ENCODE measurements at regions not wholly inside any gene's neighbourhood (a gene's known extent, or its start where the extent isn't known, plus 50 kb on each side); places are given as distances from the start of the nearest gene placed in this dataset.

GRCh38 chr16:6903671-6904070, 429.0 kb upstream of the RBFOX1 start:
- Mint-ChIP-seq H3K27me3 (no peaks in the 10 kb centered on the region), H3K4me3 (no peak overlapping the region), H3K4me1 (no peaks in the 10 kb centered on the region), H3K27ac (no peak overlapping the region), H3K36me3 (no peaks in the 10 kb centered on the region), H3K9me3 (peaks cover 2 to 20% (median 12%) of the 10 kb centered on the region in 7 donors)
- Histone ChIP-seq H3K9me3 (ENCODE audit: control insufficient read depth in 2 of 2, low read length in 2 of 2) (peaks cover 0 to 7% of the 10 kb centered on the region in 2 experiments), H3K27ac (ENCODE audit: insufficient read depth, low read length, poor library complexity, severe bottlenecking) (no peak overlapping the region), H3K4me3 (ENCODE audit: low read depth, low read length) (no peak overlapping the region), H3K36me3 (ENCODE audit: control insufficient read depth, insufficient read depth, low read length) (no peaks in the 10 kb centered on the region), H3K4me1 (ENCODE audit: control insufficient read depth, insufficient read depth, low read length, poor library complexity, severe bottlenecking) (no peaks in the 10 kb centered on the region), H3K27me3 (ENCODE audit: control insufficient read depth, insufficient read depth, low read length) (no peaks in the 10 kb centered on the region)
- ATAC-seq (ENCODE audit: low read depth in 2 of 2) = no peak
- DNase-seq = no peak

GRCh38 chr16:6898896-6899295, 433.7 kb upstream of the RBFOX1 start:
- H3K9me3 ChIP-seq (ENCODE audit: control insufficient read depth in 2 of 2, low read length in 2 of 2) = peaks cover 0 to 9% of the 10 kb centered on the region in 2 experiments
- no peaks in the 10 kb centered on the region for H3K27me3 Mint-ChIP-seq
- H3K4me1 ChIP-seq (ENCODE audit: control insufficient read depth, insufficient read depth, low read length, poor library complexity, severe bottlenecking) = no peaks in the 10 kb centered on the region
- H3K4me3 Mint-ChIP-seq = no peak overlapping the region
- peaks cover 3 to 16% (median 9%) of the 10 kb centered on the region in 7 donors for H3K9me3 Mint-ChIP-seq
- no peak overlapping the region for H3K4me3 ChIP-seq (ENCODE audit: low read depth, low read length)
- ATAC-seq (ENCODE audit: low read depth in 2 of 2) = no peak
- no peaks in the 10 kb centered on the region for H3K27me3 ChIP-seq (ENCODE audit: control insufficient read depth, insufficient read depth, low read length)
- no peak overlapping the region for H3K27ac ChIP-seq (ENCODE audit: insufficient read depth, low read length, poor library complexity, severe bottlenecking)
- no peaks in the 10 kb centered on the region for H3K36me3 ChIP-seq (ENCODE audit: control insufficient read depth, insufficient read depth, low read length)
- DNase-seq = no peak
- no peaks in the 10 kb centered on the region for H3K36me3 Mint-ChIP-seq
- H3K4me1 Mint-ChIP-seq = no peaks in the 10 kb centered on the region
- H3K27ac Mint-ChIP-seq = no peak overlapping the region

- Mint-ChIP-seq H3K36me3 (no peaks in the 10 kb centered on the region), H3K4me1 (no peaks in the 10 kb centered on the region), H3K9me3 (peaks cover 3 to 15% (median 9%) of the 10 kb centered on the region in 7 donors), H3K27ac (no peak overlapping the region), H3K4me3 (no peak overlapping the region), H3K27me3 (no peaks in the 10 kb centered on the region)
- no peaks in the 10 kb centered on the region for H3K4me1 ChIP-seq (ENCODE audit: control insufficient read depth, insufficient read depth, low read length, poor library complexity, severe bottlenecking)
- H3K27me3 ChIP-seq (ENCODE audit: control insufficient read depth, insufficient read depth, low read length) = no peaks in the 10 kb centered on the region
- no peak overlapping the region for H3K4me3 ChIP-seq (ENCODE audit: low read depth, low read length)
- ATAC-seq (ENCODE audit: low read depth in 2 of 2) = no peak
- no peaks in the 10 kb centered on the region for H3K36me3 ChIP-seq (ENCODE audit: control insufficient read depth, insufficient read depth, low read length)
- H3K9me3 ChIP-seq (ENCODE audit: control insufficient read depth in 2 of 2, low read length in 2 of 2) = peaks cover 0 to 9% of the 10 kb centered on the region in 2 experiments
- DNase-seq = no peak
- no peak overlapping the region for H3K27ac ChIP-seq (ENCODE audit: insufficient read depth, low read length, poor library complexity, severe bottlenecking)
These were observed 434.7 kb upstream of the RBFOX1 start for GRCh38 chr16:6897876-6898485.

- DNase-seq = no peak
- no peaks in the 10 kb centered on the region for H3K4me1 ChIP-seq (ENCODE audit: control insufficient read depth, insufficient read depth, low read length, poor library complexity, severe bottlenecking)
- no peak overlapping the region for H3K4me3 ChIP-seq (ENCODE audit: low read depth, low read length)
- H3K27me3 ChIP-seq (ENCODE audit: control insufficient read depth, insufficient read depth, low read length) = no peaks in the 10 kb centered on the region
- Mint-ChIP-seq H3K4me3 (no peak overlapping the region), H3K4me1 (no peaks in the 10 kb centered on the region), H3K27me3 (no peaks in the 10 kb centered on the region), H3K9me3 (peaks cover 0 to 12% (median 5%) of the 10 kb centered on the region in 7 donors), H3K27ac (peak overlapping the region in 1 of 3 donors; percentile 89), H3K36me3 (no peaks in the 10 kb centered on the region)
- H3K36me3 ChIP-seq (ENCODE audit: control insufficient read depth, insufficient read depth, low read length) = no peaks in the 10 kb centered on the region
- ATAC-seq (ENCODE audit: low read depth in 2 of 2) = no peak
- H3K9me3 ChIP-seq (ENCODE audit: control insufficient read depth in 2 of 2, low read length in 2 of 2) = peaks cover 4 to 7% of the 10 kb centered on the region in 2 experiments
- H3K27ac ChIP-seq (ENCODE audit: insufficient read depth, low read length, poor library complexity, severe bottlenecking) = no peak overlapping the region
These were observed 439.7 kb upstream of the RBFOX1 start for GRCh38 chr16:6892966-6893365.

- Histone ChIP-seq H3K4me1 (ENCODE audit: control insufficient read depth, insufficient read depth, low read length, poor library complexity, severe bottlenecking) (no peaks in the 10 kb centered on the region), H3K36me3 (ENCODE audit: control insufficient read depth, insufficient read depth, low read length) (no peaks in the 10 kb centered on the region), H3K27me3 (ENCODE audit: control insufficient read depth, insufficient read depth, low read length) (no peaks in the 10 kb centered on the region), H3K9me3 (ENCODE audit: control insufficient read depth in 2 of 2, low read length in 2 of 2) (peaks cover 4 to 7% of the 10 kb centered on the region in 2 experiments), H3K4me3 (ENCODE audit: low read depth, low read length) (no peak overlapping the region), H3K27ac (ENCODE audit: insufficient read depth, low read length, poor library complexity, severe bottlenecking) (no peak overlapping the region)
- no peaks in the 10 kb centered on the region for H3K36me3 Mint-ChIP-seq
- H3K27ac Mint-ChIP-seq = no peak overlapping the region
- H3K9me3 Mint-ChIP-seq = peaks cover 0 to 14% (median 8%) of the 10 kb centered on the region in 7 donors
- no peak for ATAC-seq (ENCODE audit: low read depth in 2 of 2)
- DNase-seq = no peak
- H3K4me1 Mint-ChIP-seq = no peaks in the 10 kb centered on the region
- no peak overlapping the region for H3K4me3 Mint-ChIP-seq
- H3K27me3 Mint-ChIP-seq = no peaks in the 10 kb centered on the region
These were observed 441.1 kb upstream of the RBFOX1 start for GRCh38 chr16:6891496-6891895.

- H3K27me3 ChIP-seq (ENCODE audit: control insufficient read depth, insufficient read depth, low read length) = no peaks in the 10 kb centered on the region
- no peak overlapping the region for H3K4me3 Mint-ChIP-seq
- H3K9me3 Mint-ChIP-seq = peaks cover 0 to 12% (median 8%) of the 10 kb centered on the region in 7 donors
- no peaks in the 10 kb centered on the region for H3K36me3 Mint-ChIP-seq
- H3K27ac ChIP-seq (ENCODE audit: insufficient read depth, low read length, poor library complexity, severe bottlenecking) = no peak overlapping the region
- no peaks in the 10 kb centered on the region for H3K4me1 ChIP-seq (ENCODE audit: control insufficient read depth, insufficient read depth, low read length, poor library complexity, severe bottlenecking)
- no peaks in the 10 kb centered on the region for H3K36me3 ChIP-seq (ENCODE audit: control insufficient read depth, insufficient read depth, low read length)
- peaks cover 4 to 5% of the 10 kb centered on the region in 2 experiments for H3K9me3 ChIP-seq (ENCODE audit: control insufficient read depth in 2 of 2, low read length in 2 of 2)
- H3K27ac Mint-ChIP-seq = no peak overlapping the region
- ATAC-seq (ENCODE audit: low read depth in 2 of 2) (no peak), DNase-seq (no peak)
- H3K4me3 ChIP-seq (ENCODE audit: low read depth, low read length) = no peak overlapping the region
- no peaks in the 10 kb centered on the region for H3K4me1 Mint-ChIP-seq
- H3K27me3 Mint-ChIP-seq = no peaks in the 10 kb centered on the region
These were observed 444.1 kb upstream of the RBFOX1 start for GRCh38 chr16:6888531-6888930.

- no peak for DNase-seq
- peaks cover 0 to 15% (median 10%) of the 10 kb centered on the region in 7 donors for H3K9me3 Mint-ChIP-seq
- no peaks in the 10 kb centered on the region for H3K4me1 Mint-ChIP-seq
- no peak overlapping the region for H3K4me3 ChIP-seq (ENCODE audit: low read depth, low read length)
- ATAC-seq (ENCODE audit: low read depth in 2 of 2) = no peak
- H3K4me1 ChIP-seq (ENCODE audit: control insufficient read depth, insufficient read depth, low read length, poor library complexity, severe bottlenecking) = no peaks in the 10 kb centered on the region
- peaks cover 0 to 4% of the 10 kb centered on the region in 2 experiments for H3K9me3 ChIP-seq (ENCODE audit: control insufficient read depth in 2 of 2, low read length in 2 of 2)
- H3K4me3 Mint-ChIP-seq = no peak overlapping the region
- no peaks in the 10 kb centered on the region for H3K36me3 Mint-ChIP-seq
- peak overlapping the region in 1 of 3 donors; percentile 48 for H3K27ac Mint-ChIP-seq
- no peaks in the 10 kb centered on the region for H3K27me3 Mint-ChIP-seq
- no peaks in the 10 kb centered on the region for H3K36me3 ChIP-seq (ENCODE audit: control insufficient read depth, insufficient read depth, low read length)
- no peak overlapping the region for H3K27ac ChIP-seq (ENCODE audit: insufficient read depth, low read length, poor library complexity, severe bottlenecking)
- H3K27me3 ChIP-seq (ENCODE audit: control insufficient read depth, insufficient read depth, low read length) = no peaks in the 10 kb centered on the region
These were observed 448.6 kb upstream of the RBFOX1 start for GRCh38 chr16:6884002-6884401.

- Mint-ChIP-seq H3K27me3 (no peaks in the 10 kb centered on the region), H3K4me3 (no peak overlapping the region), H3K27ac (no peak overlapping the region), H3K4me1 (no peaks in the 10 kb centered on the region), H3K36me3 (no peaks in the 10 kb centered on the region), H3K9me3 (peaks cover 0 to 17% (median 11%) of the 10 kb centered on the region in 7 donors)
- ATAC-seq (ENCODE audit: low read depth in 2 of 2) = no peak
- H3K27ac ChIP-seq (ENCODE audit: insufficient read depth, low read length, poor library complexity, severe bottlenecking) = no peak overlapping the region
- H3K9me3 ChIP-seq (ENCODE audit: control insufficient read depth in 2 of 2, low read length in 2 of 2) = peaks cover 0 to 2% of the 10 kb centered on the region in 2 experiments
- no peak for DNase-seq
- H3K4me3 ChIP-seq (ENCODE audit: low read depth, low read length) = no peak overlapping the region
- H3K36me3 ChIP-seq (ENCODE audit: control insufficient read depth, insufficient read depth, low read length) = no peaks in the 10 kb centered on the region
- H3K4me1 ChIP-seq (ENCODE audit: control insufficient read depth, insufficient read depth, low read length, poor library complexity, severe bottlenecking) = no peaks in the 10 kb centered on the region
- no peaks in the 10 kb centered on the region for H3K27me3 ChIP-seq (ENCODE audit: control insufficient read depth, insufficient read depth, low read length)
These were observed 452.4 kb upstream of the RBFOX1 start for GRCh38 chr16:6880263-6880662.
